NCI-H2227 treated with DMSO at 0.1 percent for 48 hours (cell line): ENCODE measurements at regions not wholly inside any gene's neighbourhood (a gene's known extent, or its start where the extent isn't known, plus 50 kb on each side); places are given as distances from the start of the nearest gene placed in this dataset.
"Not testable (repeated sequence)": the region's sequence is repeated elsewhere in the genome, so short reads cannot be mapped to it uniquely, and the experiment has no call there.

Experiments
- DNase-seq: peaks from one replicate; lab custom pipeline; 2025; lab: John Stamatoyannopoulos, UW

GRCh38 chr6:82419132-82419581 lies 55.5 kb downstream of the TPBG start:
- DNase-seq = no peak

- no peak for DNase-seq
These were observed 56.2 kb downstream of the TPBG start for GRCh38 chr6:82419859-82420258.

GRCh38 chr6:82430611-82431010 lies 67.0 kb downstream of the TPBG start:
- DNase-seq = no peak

- DNase-seq = no peak
These were observed 73.1 kb downstream of the TPBG start for GRCh38 chr6:82436740-82437139.

- DNase-seq = no peak
These were observed 74.1 kb downstream of the TPBG start for GRCh38 chr6:82437701-82438100.

GRCh38 chr6:82441047-82441855 lies 77.6 kb downstream of the TPBG start:
- DNase-seq = no peak

GRCh38 chr6:82442061-82442719 lies 78.6 kb downstream of the TPBG start:
- no peak for DNase-seq

GRCh38 chr6:82458147-82458546 lies 94.5 kb downstream of the TPBG start:
- DNase-seq = no peak

- DNase-seq = no peak
These were observed 95.1 kb downstream of the TPBG start for GRCh38 chr6:82458705-82459104.

- no peak for DNase-seq
These were observed 97.9 kb downstream of the TPBG start for GRCh38 chr6:82461536-82461935.

- DNase-seq = no peak
These were observed 103.7 kb downstream of the TPBG start for GRCh38 chr6:82467338-82467737.

- DNase-seq = not testable (repeated sequence)
These were observed 106.5 kb downstream of the TPBG start for GRCh38 chr6:82470123-82470522.

GRCh38 chr6:82475106-82475505 lies 111.5 kb downstream of the TPBG start:
- DNase-seq = not testable (repeated sequence)

GRCh38 chr6:82484001-82484400 lies 120.4 kb downstream of the TPBG start:
- no peak for DNase-seq

GRCh38 chr6:82484737-82485626 lies 121.4 kb downstream of the TPBG start:
- DNase-seq = no peak

GRCh38 chr6:82487895-82488294 lies 124.3 kb downstream of the TPBG start:
- DNase-seq = no peak

- DNase-seq = no peak
These were observed 124.8 kb downstream of the TPBG start for GRCh38 chr6:82488403-82488802.

- no peak for DNase-seq
These were observed 128.5 kb downstream of the TPBG start for GRCh38 chr6:82492134-82492533.

GRCh38 chr6:82493467-82493866 lies 129.8 kb downstream of the TPBG start:
- no peak for DNase-seq

- DNase-seq = no peak
These were observed 130.8 kb downstream of the TPBG start for GRCh38 chr6:82494367-82494766.

GRCh38 chr6:82501901-82502300 lies 138.3 kb downstream of the TPBG start:
- not testable (repeated sequence) for DNase-seq

GRCh38 chr6:82506526-82506925 lies 142.9 kb downstream of the TPBG start:
- DNase-seq = no peak
